OCI-LY7 (cell line): ENCODE measurements at regions not wholly inside any gene's neighbourhood (a gene's known extent, or its start where the extent isn't known, plus 50 kb on each side); places are given as distances from the start of the nearest gene placed in this dataset.

ENCODE experiments used
- BruUV-seq: library from RNA; stranded (reverse); fragments of 400-500 nt; replicated peaks from 2 replicates; lab custom pipeline; 2021; lab: Mats Ljungman, UMichigan
- CTCF ChIA-PET: fragments of 300-600 bp; sonication (Branson Sonifier 250); formaldehyde crosslinking; loops from one replicate; lab custom pipeline; 2022; ENCODE audit warnings: antibody characterized with exemption; ENCODE audit not compliant: unreplicated experiment; lab: Charles Lee
- POLR2A ChIA-PET: fragments of 300-600 bp; sonication (Branson Sonifier 250); formaldehyde crosslinking; loops from one replicate; lab custom pipeline; 2022; ENCODE audit warnings: antibody characterized with exemption; lab: Charles Lee
- DNase-seq: peaks from one replicate; pipeline ENCODE4 v3.0.0-alpha.2; 2015; ENCODE audit warnings: low spot score
- H2AFZ ChIP-seq: fragments of 200-600 bp; sonication (generic), shearing (Covaris generic); 2 replicates; pipeline ENCODE4 v1.6.1; 2014; ENCODE audit warnings: mild to moderate bottlenecking, antibody characterized with exemption, low read length, moderate library complexity
- H3K27ac ChIP-seq: fragments of 200-600 bp; sonication (generic); 2 replicates; pipeline ENCODE4 v1.5.1; 2014; ENCODE audit warnings: mixed run types, low read depth, mild to moderate bottlenecking, moderate library complexity, low read length, inconsistent platforms; ENCODE audit not compliant: poor library complexity, severe bottlenecking
- H3K36me3 ChIP-seq: fragments of 200-600 bp; sonication (generic); 2 replicates; pipeline ENCODE4 v1.6.1; 2014; ENCODE audit warnings: mild to moderate bottlenecking, antibody characterized with exemption, low read length, moderate library complexity, mixed read lengths; ENCODE audit not compliant: insufficient read depth
- H3K4me1 ChIP-seq: fragments of 200-600 bp; sonication (generic); 2 replicates; pipeline ENCODE4 v1.5.1; 2014; ENCODE audit warnings: mild to moderate bottlenecking, low read length; ENCODE audit not compliant: insufficient read depth, poor library complexity, severe bottlenecking
- H3K4me2 ChIP-seq: fragments of 200-600 bp; sonication (generic); 2 replicates; pipeline ENCODE4 v1.6.1; 2014; ENCODE audit warnings: mild to moderate bottlenecking, low read length
- H3K4me3 ChIP-seq: fragments of 200-600 bp; sonication (generic); 2 replicates; pipeline ENCODE4 v1.5.1; 2014; ENCODE audit warnings: mild to moderate bottlenecking, low read depth, low read length; ENCODE audit not compliant: poor library complexity, severe bottlenecking
- H3K79me2 ChIP-seq: fragments of 200-600 bp; sonication (generic); 2 replicates; pipeline ENCODE4 v1.6.1; 2016; ENCODE audit warnings: low read depth, mild to moderate bottlenecking, low read length, moderate library complexity, mixed read lengths; ENCODE audit not compliant: insufficient read depth
- H3K9me2 ChIP-seq: fragments of 200-600 bp; sonication (generic); 2 replicates; pipeline ENCODE4 v1.6.1; 2016; ENCODE audit warnings: mild to moderate bottlenecking, low read length, mixed read lengths; ENCODE audit not compliant: insufficient read depth
- H3K9me3 ChIP-seq: fragments of 200-600 bp; sonication (generic); 2 replicates; pipeline ENCODE4 v1.6.1; 2014; ENCODE audit warnings: mild to moderate bottlenecking, mixed run types, low read length, mixed read lengths
- H4K20me1 ChIP-seq: fragments of 200-600 bp; sonication (generic); 2 replicates; pipeline ENCODE4 v1.6.1; 2014; ENCODE audit warnings: mild to moderate bottlenecking, antibody characterized with exemption, low read length, moderate library complexity, mixed read lengths; ENCODE audit not compliant: insufficient read depth
- EZH2phosphoT487 ChIP-seq: fragments of 200-600 bp; sonication (generic); IDR thresholded peaks from 2 replicates; pipeline ENCODE4 v1.6.1; 2018; ENCODE audit warnings: low read depth, borderline replicate concordance, mild to moderate bottlenecking, mixed run types, antibody characterized with exemption, low read length, moderate library complexity, mixed read lengths
- intact Hi-C: fragments of 100-400 bp; cut with micrococcal nuclease; formaldehyde crosslinking; loops from one replicate; pipeline ENCODE4 v1.10.0; 2022; ENCODE audit not compliant: unreplicated experiment
- TF ChIP-seq, protein P1 (sequence below): fragments of 200-600 bp; sonication (generic); conservative IDR thresholded peaks from 2 replicates; pipeline ENCODE4 v1.5.1; 2014; ENCODE audit warnings: mild to moderate bottlenecking, antibody characterized with exemption, low read length, moderate library complexity, mixed read lengths

DNA sequence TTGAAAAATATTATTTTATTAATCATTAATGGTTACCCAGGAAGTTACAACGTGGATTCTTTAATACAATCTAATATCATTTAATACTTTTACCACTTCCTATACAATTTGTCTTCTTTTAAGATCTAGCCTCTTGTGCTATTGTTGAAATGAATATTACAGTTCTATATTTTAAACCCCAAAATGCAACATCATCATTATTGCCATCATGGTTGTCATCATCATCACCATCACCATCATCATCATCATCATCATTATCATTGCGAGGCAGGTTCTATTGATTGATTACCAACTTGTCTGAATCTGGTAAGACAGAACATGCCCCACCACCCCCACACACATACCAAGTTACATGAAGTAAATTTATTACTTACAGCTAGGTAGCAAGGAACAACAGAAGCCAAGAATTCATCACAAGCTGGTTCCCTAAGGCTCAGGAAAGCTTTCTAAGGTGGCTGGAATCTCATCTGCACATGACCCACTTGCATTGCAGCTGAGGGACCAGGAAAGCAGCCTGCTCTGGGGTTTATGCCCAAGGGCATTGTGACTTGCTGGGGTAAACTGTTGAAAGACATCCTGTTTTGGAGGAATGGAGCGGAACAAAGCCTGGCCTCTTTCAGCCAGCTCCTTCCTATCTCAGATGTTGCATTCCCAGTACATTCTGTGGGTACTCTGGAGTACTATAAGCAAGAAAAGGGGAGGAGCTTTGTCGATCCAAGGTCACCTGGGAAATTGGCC lies 418.1 kb downstream of the PRR16 start:
- no peaks in the 10 kb centered on the region for H3K79me2 ChIP-seq
- H2AFZ ChIP-seq, result no peak overlapping the region
- DNase-seq, result no peak
- ChIA-PET POLR2A (interaction anchor here (0.5 to 0.7 kb wide), 4 partner anchors 13 to 1981 kb away, joined by 3 read pairs; no protein-coding TSS in a partner anchor), CTCF (no interaction called here)
- H3K27ac ChIP-seq, result no peak overlapping the region
- no TSS peak for BruUV-seq
- H4K20me1 ChIP-seq, result no peaks in the 10 kb centered on the region
- no peak overlapping the region for H3K4me2 ChIP-seq
- no peaks in the 10 kb centered on the region for H3K4me1 ChIP-seq
- H3K9me3 ChIP-seq, result no peaks in the 10 kb centered on the region
- H3K4me3 ChIP-seq, result no peak overlapping the region
- TF ChIP-seq, protein P1, sequence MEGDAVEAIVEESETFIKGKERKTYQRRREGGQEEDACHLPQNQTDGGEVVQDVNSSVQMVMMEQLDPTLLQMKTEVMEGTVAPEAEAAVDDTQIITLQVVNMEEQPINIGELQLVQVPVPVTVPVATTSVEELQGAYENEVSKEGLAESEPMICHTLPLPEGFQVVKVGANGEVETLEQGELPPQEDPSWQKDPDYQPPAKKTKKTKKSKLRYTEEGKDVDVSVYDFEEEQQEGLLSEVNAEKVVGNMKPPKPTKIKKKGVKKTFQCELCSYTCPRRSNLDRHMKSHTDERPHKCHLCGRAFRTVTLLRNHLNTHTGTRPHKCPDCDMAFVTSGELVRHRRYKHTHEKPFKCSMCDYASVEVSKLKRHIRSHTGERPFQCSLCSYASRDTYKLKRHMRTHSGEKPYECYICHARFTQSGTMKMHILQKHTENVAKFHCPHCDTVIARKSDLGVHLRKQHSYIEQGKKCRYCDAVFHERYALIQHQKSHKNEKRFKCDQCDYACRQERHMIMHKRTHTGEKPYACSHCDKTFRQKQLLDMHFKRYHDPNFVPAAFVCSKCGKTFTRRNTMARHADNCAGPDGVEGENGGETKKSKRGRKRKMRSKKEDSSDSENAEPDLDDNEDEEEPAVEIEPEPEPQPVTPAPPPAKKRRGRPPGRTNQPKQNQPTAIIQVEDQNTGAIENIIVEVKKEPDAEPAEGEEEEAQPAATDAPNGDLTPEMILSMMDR, result no peak
- TF ChIP-seq EZH2phosphoT487, result no peak
- H3K9me2 ChIP-seq, result no peaks in the 10 kb centered on the region
- intact Hi-C loops, result no loop called here
- no peaks in the 10 kb centered on the region for H3K36me3 ChIP-seq

DNA sequence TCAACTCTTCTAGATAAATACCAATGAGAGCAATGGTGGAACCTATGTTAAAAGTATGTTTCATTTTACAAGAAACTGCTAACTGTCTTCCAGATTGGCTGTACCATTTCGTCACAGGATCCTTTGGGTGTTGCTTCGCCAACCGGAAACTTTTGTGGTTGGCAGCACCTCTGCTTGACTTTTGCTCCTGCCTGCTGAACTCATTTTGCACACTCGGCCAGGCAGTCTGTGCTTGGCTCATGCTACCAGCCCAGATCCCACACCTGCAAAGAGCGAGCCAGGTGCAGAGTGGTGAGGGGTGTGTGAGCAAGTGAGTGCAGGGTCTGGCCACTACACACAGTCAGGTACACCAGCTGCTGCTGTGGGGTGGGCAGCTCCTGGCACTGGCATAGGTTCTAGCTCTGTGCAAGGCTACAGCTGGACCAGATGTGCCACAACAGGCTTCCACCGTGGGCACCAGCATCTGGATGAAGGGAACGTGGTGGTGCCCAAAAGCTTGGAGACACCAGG lies 422.3 kb downstream of the PRR16 start:
- Histone ChIP-seq H4K20me1 (no peaks in the 10 kb centered on the region), H3K79me2 (no peaks in the 10 kb centered on the region), H2AFZ (no peak overlapping the region), H3K4me1 (no peaks in the 10 kb centered on the region), H3K9me2 (no peaks in the 10 kb centered on the region), H3K4me3 (no peak overlapping the region), H3K27ac (no peak overlapping the region), H3K36me3 (no peaks in the 10 kb centered on the region), H3K4me2 (no peak overlapping the region), H3K9me3 (no peaks in the 10 kb centered on the region)
- DNase-seq, result no peak
- POLR2A ChIA-PET, result no interaction called here
- intact Hi-C loops, result no loop called here
- no TSS peak for BruUV-seq
- CTCF ChIA-PET, result no interaction called here
- no peak for TF ChIP-seq EZH2phosphoT487
- TF ChIP-seq, protein P1, result no peak

DNA sequence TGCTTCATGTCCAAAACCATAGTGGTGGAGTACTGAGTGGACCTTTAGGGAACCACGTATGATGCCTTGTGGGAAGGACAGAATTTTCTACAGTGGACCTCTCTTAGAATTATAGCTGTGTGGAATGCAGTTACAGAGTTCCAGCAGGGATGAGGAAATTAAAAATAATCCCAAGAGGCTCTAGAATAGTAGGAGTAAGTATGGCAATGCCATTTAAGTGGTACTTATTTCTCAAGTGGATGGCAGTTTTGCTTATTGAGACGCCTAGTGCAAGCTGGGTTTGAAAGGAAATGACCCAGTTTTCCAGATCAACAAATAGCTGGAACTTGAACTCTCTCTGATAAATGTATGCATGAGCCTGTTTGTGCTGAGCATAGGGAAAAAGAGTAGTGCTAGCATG lies 431.6 kb downstream of the PRR16 start:
- no peaks in the 10 kb centered on the region for H3K9me3 ChIP-seq
- H4K20me1 ChIP-seq, result no peaks in the 10 kb centered on the region
- no peaks in the 10 kb centered on the region for H3K4me1 ChIP-seq
- H3K27ac ChIP-seq, result no peak overlapping the region
- no peaks in the 10 kb centered on the region for H3K36me3 ChIP-seq
- no peak for TF ChIP-seq EZH2phosphoT487
- TF ChIP-seq, protein P1, result no peak
- CTCF ChIA-PET, result no interaction called here
- no peak overlapping the region for H2AFZ ChIP-seq
- no peaks in the 10 kb centered on the region for H3K79me2 ChIP-seq
- no peak for DNase-seq
- intact Hi-C loops, result no loop called here
- BruUV-seq, result no TSS peak
- H3K4me2 ChIP-seq, result no peak overlapping the region
- POLR2A ChIA-PET, result interaction anchor here (0.6 kb wide), 1 partner anchor 13 kb away, joined by 3 read pairs; no protein-coding TSS in a partner anchor
- H3K4me3 ChIP-seq, result no peak overlapping the region
- H3K9me2 ChIP-seq, result no peaks in the 10 kb centered on the region
